Stimulated activated CD8-positive, alpha-beta memory T cell treated with anti-CD3 and anti-CD28 coated beads, Interleukin-7, amount 100 ng/mL, for 1 hour (primary cell): ENCODE measurements at regions not wholly inside any gene's neighbourhood (a gene's known extent, or its start where the extent isn't known, plus 50 kb on each side); places are given as distances from the start of the nearest gene placed in this dataset.
"Not testable (repeated sequence)": the region's sequence is repeated elsewhere in the genome, so short reads cannot be mapped to it uniquely, and the experiment has no call there.

Source experiments
- DNase-seq, 2 donors: peaks; one replicate each; pipeline ENCODE4 v3.0.0-alpha.2; 2020; ENCODE audit warnings: low read depth in 2 of 2

DNA sequence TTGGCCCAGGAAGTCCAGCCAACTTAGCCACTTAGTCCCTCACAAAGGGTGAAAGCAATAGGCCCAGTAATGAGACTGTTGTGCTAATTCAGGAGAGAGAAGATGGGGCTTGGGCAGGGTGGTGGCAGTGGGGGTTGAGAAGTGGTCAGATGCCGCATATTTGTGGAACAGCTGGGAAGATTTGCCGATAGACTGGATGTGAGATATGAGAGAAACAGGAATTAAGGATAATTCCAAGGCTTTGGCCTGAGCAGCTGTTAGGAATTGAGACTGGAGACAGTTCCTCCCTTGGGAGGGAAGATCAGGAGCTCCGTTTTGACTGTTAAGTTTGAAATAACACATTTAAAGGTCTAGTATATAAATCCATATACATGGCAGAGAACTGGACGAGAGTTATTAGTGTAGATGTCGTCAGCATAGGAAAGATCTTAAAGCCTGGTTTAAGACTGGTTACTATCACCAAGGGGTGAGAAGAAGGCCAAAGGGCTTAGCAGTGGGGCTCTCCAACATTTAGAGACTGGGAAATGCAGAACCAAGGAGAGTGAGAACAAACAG, 323.7 kb upstream of the FAM78B start:
- DNase-seq = no peak

DNA sequence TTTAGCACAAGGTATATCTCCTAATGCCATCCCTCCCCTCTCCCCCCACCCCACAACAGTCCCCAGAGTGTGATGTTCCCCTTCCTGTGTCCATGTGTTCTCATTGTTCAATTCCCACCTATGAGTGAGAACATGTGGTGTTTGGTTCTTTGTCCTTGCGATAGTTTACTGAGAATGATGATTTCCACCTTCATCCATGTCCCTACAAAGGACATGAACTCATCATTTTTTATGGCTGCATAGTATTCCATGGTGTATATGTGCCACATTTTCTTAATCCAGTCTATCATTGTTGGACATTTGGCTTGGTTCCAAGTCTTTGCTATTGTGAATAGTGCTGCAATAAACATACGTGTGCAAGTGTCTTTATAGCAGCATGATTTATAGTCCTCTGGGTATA, 327.0 kb upstream of the FAM78B start:
- not testable (repeated sequence) for DNase-seq

DNA sequence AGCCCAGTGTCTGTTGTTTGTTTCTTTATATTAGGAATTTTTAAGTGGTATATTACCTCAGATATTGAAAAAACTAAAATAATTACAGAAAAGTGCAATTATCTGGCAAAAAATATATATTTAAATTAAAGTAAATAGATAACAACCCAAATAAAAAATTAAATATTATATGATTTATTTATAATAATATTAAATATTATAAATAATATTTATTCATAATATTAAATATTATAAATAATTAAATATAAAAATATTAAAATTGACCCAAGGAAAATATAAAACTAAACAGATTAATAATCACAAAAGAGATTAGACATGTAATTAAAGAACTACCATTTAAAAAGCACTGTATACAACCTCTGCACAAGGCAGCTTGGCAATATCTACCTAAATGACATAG, 331.9 kb upstream of the POGK start:
- DNase-seq = no peak

DNA sequence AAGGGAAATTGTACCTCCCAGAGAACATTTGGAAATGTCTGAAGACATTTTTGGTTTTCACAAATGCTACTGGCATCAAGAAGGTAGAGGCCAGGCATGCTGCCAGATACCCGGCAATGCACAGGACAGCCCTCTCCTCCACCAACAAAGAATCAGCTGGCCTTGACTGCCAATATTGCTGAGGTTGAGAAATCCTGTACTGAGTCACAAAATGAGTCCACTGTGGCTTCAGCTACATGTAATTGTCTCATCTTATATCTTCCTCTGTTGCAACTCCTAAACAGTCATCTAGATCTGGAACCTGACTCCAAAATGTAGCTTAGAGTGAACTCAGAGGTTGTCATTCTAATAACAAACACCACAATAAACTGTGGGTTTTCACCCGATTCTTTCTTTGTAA, 327.5 kb upstream of the POGK start:
- DNase-seq = no peak

DNA sequence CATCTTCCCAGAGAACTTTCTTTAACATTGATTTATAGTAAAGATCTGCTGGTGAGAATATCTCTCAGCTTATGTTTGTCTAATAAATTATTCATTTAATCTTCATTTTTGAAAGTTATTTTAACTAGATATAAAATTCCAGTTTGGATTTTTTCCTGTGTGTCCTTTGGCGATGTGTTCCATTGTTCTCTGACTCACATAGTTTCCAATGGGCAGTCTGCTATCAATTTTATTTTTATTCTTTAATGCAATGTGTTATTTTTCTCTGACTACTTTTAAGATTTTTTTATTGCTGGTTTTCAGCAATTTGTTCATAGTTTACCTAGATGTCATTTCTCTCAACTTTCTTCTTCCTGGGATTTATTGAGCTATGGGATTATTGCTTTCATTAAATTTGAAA, 325.2 kb upstream of the POGK start:
- no peak for DNase-seq

- no peak for DNase-seq
These were observed 311.5 kb upstream of the POGK start for GRCh38 chr1:166527752-166528151.

DNA sequence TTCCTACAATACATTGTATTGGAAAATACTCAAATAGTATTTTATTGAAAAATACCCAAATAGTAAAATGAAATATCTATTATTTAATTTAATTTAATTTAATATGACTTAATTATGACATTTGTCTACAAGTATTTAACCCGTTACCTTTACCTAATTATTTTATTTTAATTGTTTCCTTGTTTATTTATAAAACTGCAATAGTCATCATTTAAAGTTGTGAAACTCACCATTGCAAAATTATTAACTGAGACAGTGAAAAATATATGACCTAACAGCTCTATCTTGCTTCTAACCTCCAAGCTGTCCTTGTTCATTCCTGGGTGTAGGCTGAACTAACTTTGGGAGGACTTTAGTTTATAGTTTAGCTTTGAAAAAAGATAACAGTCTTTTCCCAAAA, 300.6 kb upstream of the POGK start:
- no peak for DNase-seq

DNA sequence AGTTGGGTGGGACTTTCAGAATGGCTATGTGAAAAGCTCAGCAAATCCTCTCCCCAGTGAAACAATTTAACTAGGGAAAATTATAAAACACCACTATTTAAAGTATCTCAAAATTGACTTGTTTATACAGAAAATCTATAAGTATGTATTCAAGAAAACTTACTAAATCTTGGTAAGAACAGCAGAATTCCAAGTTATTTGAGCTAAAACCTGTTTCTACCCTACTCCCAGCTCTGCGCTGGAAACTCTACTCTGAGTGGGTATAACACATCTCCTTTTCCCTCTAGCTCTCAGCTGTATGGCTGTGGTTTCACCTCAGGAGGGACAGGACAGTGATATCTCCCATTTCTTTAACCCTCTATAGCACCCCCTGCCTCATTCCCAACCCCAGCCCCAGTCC, 295.2 kb upstream of the POGK start:
- no peak for DNase-seq

- no peak for DNase-seq
These were observed 294.7 kb upstream of the POGK start for GRCh38 chr1:166544561-166544960.

GRCh38 chr1:166552706-166553105, 286.6 kb upstream of the POGK start:
- DNase-seq = no peak

DNA sequence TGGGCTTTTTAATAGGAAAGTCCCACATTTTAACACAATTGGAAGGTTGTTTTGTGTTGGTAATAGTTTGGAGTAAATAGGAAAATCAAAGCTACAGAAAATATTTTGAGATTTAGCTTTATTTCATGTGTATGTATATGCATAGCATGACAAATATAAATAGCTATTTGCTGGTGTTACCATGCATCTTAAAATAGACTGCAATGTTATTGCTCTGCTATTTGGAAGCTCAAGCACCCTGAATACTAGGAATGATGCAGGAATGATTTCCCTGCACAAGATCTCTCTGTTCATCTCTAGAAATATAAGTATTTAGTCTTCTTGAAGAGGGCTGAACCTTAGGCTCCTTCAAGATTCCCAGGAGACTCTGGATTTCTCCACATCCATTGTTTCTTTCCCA, 268.3 kb upstream of the POGK start:
- DNase-seq = no peak

DNA sequence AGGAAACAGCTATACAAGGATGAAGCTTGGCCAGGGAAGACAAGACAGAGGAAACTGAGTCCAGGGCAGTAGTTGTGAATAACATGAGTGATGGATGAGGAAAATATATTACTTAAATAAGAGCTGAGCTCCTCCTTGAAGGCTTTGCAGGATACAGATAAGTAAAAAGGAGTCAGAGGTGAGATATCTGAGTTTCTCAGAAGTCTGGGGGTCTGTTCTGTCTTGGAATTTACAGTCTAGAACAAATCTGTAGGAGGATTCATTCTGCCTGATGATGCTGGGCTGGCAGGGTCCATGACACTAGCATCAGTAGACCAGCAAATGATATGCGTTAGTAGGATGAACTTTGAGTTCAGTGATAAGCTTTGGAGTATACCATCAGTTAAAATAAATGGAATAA, 266.1 kb upstream of the POGK start:
- no peak for DNase-seq

- DNase-seq = no peak
These were observed 259.4 kb upstream of the POGK start for GRCh38 chr1:166579557-166580501.

- DNase-seq = no peak
These were observed 250.5 kb upstream of the POGK start for GRCh38 chr1:166588741-166589140.

- DNase-seq = no peak
These were observed 249.1 kb upstream of the POGK start for GRCh38 chr1:166590161-166590560.

DNA sequence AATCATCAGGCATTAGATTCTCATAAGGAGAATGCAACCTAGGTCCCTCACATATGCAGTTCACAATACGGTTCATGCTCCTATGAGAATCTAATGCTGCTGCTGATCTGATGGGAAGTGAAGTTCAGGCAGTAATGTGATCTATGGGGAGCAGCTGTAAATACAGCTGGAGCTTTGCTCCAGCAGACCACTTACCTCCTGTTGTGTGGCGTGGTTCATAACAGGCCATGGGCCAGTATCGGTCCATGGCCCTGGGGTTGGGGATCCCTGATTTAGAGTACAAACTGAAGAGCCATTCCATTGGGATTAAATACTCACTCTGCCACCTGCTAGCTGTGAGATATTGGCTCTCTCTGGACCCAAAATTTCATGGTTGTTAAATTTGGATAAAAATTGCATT, 244.6 kb upstream of the POGK start:
- no peak for DNase-seq

DNA sequence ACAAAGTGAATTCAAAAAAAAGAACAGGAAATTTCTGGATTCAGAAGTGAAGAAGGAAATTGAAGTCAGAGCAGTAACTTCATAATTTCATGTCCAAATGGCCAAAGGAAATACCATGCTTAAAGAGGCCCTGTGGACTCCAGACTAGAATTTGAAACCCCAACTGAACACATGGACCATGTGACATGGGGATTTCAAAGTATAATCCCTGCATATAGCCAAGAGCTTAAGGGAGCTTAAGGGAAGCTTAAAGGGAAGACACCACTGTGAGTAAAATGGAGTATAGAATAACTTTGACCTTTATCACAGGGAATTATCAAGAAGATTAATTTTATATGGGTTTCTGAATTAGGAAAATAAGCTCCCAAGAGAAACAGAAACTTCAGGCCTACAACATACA, 241.8 kb upstream of the POGK start:
- DNase-seq = no peak

GRCh38 chr1:166600574-166600973, 238.7 kb upstream of the POGK start:
- DNase-seq = no peak

DNA sequence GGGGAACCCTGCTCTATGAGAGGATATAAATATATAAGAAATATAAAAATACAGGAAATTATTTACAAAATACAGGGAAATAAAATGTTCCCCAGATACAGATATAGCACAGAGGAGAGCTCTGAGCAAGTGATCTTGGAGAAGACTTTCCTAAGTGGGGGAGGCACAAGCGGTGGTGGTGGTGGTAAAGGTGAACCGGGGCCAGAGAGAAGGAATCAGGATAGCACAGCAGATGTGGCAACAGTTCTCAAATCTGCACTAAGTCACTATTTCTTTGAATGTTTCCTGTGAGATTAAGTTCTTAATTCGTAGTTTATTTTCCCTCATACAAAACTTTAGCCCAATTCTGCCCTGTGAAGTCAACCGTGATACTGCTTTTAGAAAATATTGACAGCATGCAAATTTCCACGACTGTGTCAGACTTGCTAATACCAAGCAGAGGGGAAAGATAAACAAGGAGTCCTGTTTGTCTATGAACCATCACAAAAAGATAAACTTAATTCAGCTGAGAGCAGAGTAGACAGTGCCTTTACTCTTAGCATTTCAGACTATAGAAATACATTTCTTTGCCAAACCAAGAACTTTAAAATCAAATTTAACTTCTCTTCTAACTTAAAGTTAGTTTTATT, 237.5 kb upstream of the POGK start:
- DNase-seq = no peak

DNA sequence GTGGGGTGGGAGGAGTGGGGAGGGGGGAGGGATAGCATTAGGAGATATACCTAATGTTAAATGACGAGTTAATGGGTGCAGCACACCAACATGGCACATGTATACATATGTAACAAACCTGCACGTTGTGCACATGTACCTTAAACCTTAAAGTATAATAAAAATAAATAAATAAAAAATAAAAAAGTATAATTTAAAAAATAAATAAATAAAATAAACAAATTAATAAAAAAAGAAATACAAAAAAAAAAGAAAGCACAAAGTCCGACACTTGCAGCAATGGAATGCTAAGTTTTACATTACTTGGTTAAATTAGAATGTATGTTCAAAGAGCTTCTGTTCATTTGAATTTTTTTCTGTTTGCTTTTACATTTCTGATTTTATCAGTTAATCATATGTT, 236.5 kb upstream of the POGK start:
- not testable (repeated sequence) for DNase-seq

- no peak for DNase-seq
These were observed 236.0 kb upstream of the POGK start for GRCh38 chr1:166603296-166603695.

DNA sequence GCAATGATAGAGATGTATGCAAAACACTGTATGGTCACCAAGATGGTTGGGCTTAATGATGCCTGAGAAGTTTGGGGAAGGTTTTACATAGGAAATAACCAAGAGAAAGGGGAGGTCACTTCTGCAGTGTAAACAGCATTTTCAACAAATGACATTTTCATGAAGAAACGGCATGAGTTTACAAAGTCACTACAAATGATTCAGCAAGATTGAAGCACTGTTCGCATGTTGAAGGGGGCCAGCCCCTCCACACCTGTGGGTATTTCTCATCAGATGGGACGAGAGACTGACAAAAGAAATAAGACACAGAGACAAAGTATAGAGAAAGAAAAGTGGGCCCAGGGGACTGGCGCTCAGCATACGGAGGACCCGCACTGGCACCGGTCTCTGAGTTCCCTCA, 234.1 kb upstream of the POGK start:
- DNase-seq = no peak

- no peak for DNase-seq
These were observed 226.4 kb upstream of the POGK start for GRCh38 chr1:166612886-166613285.
